Activated CD8-positive, alpha-beta memory T cell treated with anti-CD3 and anti-CD28 coated beads, Interleukin-2, amount 50 U/mL, for 1 hour (primary cell): ENCODE measurements at regions not wholly inside any gene's neighbourhood (a gene's known extent, or its start where the extent isn't known, plus 50 kb on each side); places are given as distances from the start of the nearest gene placed in this dataset.

Experiments used
- DNase-seq: peaks from one replicate; pipeline ENCODE4 v3.0.0-alpha.2; 2020; ENCODE audit errors: extremely low read depth

GRCh38 chr7:45350896-45351295 lies 193.3 kb downstream of the RAMP3 start:
- DNase-seq: no peak

- DNase-seq: no peak
These were observed 200.7 kb downstream of the RAMP3 start for GRCh38 chr7:45358287-45358686.

DNA sequence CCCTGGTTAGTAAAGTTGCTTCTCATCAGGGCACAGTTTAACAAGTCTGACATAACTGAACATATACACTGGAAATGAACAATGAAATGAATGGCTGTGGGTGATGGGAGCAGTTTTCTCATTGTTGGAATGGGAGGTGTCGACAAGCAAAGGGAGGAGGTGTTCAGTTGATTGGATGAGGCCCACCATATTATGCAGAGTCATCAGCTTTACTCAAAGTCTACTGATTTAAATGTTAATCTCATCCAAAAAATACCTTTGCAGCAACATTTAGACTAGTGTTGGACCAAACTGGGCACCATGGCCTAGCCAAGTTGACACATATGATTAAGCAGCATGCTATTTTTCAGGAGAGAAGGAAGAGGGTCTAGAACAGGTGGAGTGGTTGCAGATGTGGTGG lies 201.7 kb downstream of the RAMP3 start:
- DNase-seq: no peak

- DNase-seq: no peak
These were observed 202.2 kb downstream of the RAMP3 start for GRCh38 chr7:45359776-45360175.

GRCh38 chr7:45363669-45364068 lies 206.1 kb downstream of the RAMP3 start:
- no peak for DNase-seq

GRCh38 chr7:45365341-45365740 lies 207.8 kb downstream of the RAMP3 start:
- DNase-seq: no peak

DNA sequence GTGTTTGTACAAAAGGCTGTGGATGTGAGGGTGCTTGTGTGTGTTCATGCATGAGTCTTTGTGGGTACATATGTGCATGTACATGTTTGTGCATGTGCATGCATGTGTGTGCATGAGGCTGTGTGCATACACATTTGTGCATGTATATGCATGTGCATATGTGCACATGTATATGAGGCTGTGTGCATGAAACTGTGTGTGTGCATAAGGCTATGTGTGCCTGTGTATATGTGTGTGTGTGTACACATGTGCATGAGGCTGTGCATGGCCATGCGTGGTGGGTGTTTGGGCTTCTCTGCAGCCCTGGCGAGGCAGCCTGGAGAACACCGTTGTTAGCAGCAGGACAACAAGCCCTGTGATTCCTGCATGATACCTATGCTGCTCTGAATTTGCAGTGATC lies 207.7 kb upstream of the ADCY1 start:
- DNase-seq: no peak

- DNase-seq: no peak
These were observed 207.1 kb upstream of the ADCY1 start for GRCh38 chr7:45367026-45367425.

DNA sequence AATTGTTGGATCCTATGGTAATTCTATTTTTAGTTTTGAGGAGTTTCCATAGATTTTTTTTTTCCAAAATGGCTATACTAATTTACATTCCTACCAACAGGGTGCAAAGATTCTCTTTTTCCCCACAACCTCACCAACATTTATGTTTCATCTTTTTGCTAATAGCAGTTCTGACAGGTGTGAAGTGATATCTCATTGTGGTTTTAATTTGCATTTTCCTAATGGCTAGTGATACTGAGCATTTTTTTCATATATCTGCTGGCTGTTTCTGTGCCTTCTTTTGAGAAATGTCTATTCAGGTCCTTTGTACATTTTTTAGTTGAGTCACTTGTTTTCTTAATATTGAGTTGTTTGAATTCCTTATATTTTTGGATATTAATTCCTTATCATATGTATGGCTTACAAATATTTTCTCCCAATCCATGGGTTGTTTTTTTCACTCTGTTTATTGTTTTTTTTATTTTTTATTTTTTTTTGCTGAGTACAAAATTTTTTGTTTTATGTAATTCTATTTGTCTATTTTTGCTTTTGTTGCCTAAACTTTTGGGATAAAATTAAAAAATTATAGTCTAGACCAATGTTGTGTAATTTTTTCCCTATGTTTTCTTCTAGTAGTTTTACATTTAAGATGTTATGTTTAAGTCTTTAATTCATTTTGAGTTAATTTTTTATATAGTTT lies 205.9 kb upstream of the ADCY1 start:
- no peak for DNase-seq

DNA sequence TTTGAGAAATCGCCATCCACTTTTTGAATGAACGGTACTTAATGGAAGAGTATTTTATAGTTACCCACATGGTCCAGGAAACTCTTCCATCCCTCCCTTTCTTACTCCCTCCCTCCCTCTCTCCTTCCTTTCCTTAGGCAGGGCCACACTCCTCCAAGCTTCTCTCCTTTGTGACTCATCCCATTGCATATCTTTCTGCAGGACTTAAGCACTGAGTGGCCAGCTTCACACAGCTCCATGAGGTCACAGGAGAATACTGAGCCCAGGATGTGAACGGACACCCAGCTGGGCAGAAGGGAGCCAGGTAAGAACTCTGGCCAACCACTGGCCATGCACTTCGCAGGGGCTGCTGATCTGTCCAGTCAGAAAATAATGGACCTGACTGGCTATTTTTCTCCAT lies 189.7 kb upstream of the ADCY1 start:
- no peak for DNase-seq

- DNase-seq: no peak
These were observed 186.3 kb upstream of the ADCY1 start for GRCh38 chr7:45387837-45388236.

DNA sequence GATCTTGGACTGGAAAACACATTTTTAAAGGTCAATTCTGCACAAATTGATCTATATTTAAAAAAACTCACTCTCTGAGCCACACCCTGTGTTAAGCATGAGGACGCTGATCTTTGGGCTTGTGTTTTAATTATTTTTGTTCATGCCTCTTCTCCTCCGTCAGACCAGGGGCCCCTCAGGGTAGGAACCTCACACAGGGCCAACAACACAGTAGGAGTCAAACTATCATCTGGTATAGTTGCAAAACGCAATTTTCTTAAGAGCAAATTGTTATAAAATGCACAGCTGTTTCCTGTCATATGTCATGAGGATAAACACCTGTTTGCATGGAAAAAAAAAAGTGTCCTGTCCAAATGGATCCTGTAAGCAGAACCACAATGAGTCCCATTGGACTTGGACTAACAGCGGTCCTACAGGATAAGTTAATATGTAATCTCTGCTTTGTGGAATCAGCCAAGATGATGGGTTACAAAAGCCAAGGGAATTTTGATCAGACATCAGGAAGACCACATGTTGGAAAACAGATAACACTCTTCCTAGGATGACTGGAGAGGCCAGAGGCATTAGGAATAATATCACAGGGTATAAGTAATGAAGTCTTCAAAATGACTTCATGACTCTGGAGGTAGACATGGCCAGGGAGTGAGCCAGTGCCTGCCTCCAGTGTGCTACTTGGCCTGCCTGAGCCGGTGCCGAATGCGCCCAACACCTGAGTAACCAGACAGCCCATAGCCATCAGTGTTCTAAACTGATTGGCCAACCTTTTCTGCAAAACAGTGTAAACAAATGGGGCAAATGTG lies 184.9 kb upstream of the ADCY1 start:
- no peak for DNase-seq

- DNase-seq: no peak
These were observed 184.0 kb upstream of the ADCY1 start for GRCh38 chr7:45390180-45390579.

GRCh38 chr7:45390731-45391130 lies 183.4 kb upstream of the ADCY1 start:
- DNase-seq: no peak

GRCh38 chr7:45391618-45392451 lies 182.3 kb upstream of the ADCY1 start:
- DNase-seq: no peak

- DNase-seq: no peak
These were observed 180.0 kb upstream of the ADCY1 start for GRCh38 chr7:45394117-45394708.

- DNase-seq: no peak
These were observed 175.1 kb upstream of the ADCY1 start for GRCh38 chr7:45399069-45399468.

- DNase-seq: no peak
These were observed 173.5 kb upstream of the ADCY1 start for GRCh38 chr7:45400680-45401079.

DNA sequence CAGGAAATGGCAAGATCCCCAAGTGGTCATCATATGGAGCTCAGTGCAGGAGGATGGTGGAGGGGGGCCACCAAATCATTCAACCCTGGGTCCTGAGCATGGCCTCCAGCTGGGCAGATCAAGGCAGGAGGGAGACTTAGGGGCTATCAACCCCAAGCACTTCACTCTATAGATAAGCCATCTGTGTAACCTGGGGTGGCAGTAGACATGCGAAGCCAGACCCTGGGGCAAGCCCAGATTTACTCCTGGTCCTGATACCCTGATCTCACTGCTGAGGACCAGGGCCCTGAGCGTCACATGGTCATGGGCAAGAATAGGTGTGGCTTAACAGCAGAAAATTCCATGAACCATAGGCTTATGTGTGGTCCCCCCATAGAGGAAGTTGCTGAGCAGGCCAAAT lies 173.0 kb upstream of the ADCY1 start:
- DNase-seq: no peak

GRCh38 chr7:45401851-45402250 lies 172.3 kb upstream of the ADCY1 start:
- no peak for DNase-seq

DNA sequence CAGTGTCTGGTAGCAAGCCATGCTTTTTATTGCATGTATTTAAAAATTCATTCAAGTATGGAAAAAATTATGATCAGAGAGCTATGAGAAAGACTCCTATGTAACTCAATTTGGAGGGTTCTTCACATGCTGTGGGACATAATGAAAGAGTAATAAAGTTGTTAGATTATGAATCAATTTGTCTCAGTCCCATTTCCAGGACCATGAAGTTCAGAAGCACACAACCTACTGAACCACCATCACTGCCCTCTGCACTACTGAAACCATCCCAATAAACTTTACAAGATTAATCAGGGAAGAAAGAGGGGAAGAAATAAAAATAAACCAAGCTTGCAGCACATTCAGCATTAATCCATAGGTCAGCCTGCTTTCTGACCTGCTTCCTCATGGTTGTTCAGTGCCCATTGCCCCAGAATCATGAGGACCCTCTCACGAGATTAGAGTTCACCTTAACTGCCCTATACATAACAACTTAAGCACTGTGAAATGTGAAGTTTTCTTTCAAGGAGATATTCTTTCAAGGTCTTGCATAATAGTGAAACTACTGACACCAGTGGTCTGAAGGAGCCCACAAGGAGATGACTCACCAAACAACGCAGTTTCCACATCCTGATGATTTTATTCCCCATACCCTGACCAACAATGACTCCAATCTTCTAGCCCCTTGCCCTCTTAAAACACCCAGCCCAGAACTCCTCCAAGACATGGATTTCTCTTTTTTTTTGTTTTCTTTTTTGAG lies 171.5 kb upstream of the ADCY1 start:
- DNase-seq: no peak

GRCh38 chr7:45404622-45405021 lies 169.5 kb upstream of the ADCY1 start:
- no peak for DNase-seq
